H7 (cell line): ENCODE measurements at regions not wholly inside any gene's neighbourhood (a gene's known extent, or its start where the extent isn't known, plus 50 kb on each side); places are given as distances from the start of the nearest gene placed in this dataset.
A peak's percentile ranks its signal among the peaks of the same experiment; 100 is the strongest.
"Not testable (repeated sequence)": the region's sequence is repeated elsewhere in the genome, so short reads cannot be mapped to it uniquely, and the experiment has no call there.

Experiments used
- DNase-seq: peaks from one replicate; pipeline ENCODE4 v3.0.0; 2012
- H3K27me3 ChIP-seq: 2 replicates; pipeline ENCODE4 v1.6.0; 2011; ENCODE audit warnings: mild to moderate bottlenecking, low read length; ENCODE audit not compliant: control insufficient read depth, insufficient read depth
- H3K36me3 ChIP-seq: replicated peaks from 2 replicates; pipeline ENCODE4 v1.5.1; 2011; ENCODE audit warnings: low read length; ENCODE audit not compliant: control insufficient read depth, insufficient read depth
- H3K4me3 ChIP-seq: 2 replicates; pipeline ENCODE4 v1.5.1; 2011; ENCODE audit warnings: low read depth, mild to moderate bottlenecking, control low read depth, low read length, moderate library complexity; ENCODE audit not compliant: insufficient read depth

DNA sequence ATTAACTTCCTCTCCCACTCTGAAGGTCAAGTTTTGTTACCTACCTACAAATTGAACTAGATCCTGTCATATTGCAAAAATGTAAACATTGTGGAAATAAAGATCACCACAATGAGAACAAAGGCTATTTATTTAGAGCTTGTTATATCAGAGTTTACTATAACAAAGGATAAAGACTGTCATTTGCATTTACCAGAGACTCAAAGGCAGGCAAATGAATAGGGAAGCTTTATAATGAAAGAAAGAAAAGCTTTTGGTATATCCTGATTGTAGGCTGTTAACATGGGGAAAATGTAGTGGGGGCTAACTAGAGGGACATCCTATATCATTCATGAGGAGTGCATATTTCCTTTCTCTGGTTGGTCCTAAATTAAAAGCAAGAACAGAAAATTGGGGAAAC, 403.5 kb upstream of the TYRP1 start:
- Histone ChIP-seq H3K4me3 (no peak overlapping the region), H3K27me3 (no peaks in the 10 kb centered on the region; the same call in 1 of the 2 replicates), H3K36me3 (no peaks in the 10 kb centered on the region)
- DNase-seq, result no peak

DNA sequence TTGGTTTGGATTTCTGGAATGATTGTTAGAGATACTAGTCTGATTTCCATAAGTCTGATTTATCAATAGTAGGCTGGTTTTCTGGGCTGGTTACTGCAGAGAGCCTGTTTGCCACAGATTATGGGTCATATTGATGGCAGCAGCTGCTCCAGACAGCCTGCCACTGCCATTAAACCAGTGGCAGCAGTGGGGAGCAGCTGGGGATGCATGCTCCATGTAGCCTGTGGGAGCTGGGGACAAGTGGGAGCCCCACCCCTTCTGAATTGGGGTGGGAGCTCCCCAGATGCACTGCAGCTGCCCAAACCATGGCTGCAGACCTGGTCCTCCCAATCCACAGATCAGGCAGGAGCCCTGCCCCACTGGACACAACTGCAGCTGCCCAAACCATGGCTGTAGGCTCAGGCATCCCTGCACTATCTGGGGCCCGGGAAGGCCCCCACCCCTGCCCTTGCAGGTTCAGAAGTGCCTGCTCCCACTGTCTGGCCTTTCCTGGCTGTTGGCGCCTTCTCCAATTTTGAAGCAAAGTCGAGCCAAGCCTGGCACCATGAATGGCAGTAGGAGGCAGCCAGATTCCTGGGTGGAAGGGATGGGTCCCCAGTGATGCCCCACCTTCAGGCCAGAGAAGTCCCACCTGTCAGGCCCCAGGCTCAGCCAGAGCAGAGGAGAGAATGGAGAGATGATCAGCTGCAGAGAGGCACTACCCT, 402.9 kb upstream of the TYRP1 start:
- H3K4me3 ChIP-seq, result no peak overlapping the region
- no peaks in the 10 kb centered on the region; the same call in 1 of the 2 replicates for H3K27me3 ChIP-seq
- no peaks in the 10 kb centered on the region for H3K36me3 ChIP-seq
- DNase-seq, result no peak

DNA sequence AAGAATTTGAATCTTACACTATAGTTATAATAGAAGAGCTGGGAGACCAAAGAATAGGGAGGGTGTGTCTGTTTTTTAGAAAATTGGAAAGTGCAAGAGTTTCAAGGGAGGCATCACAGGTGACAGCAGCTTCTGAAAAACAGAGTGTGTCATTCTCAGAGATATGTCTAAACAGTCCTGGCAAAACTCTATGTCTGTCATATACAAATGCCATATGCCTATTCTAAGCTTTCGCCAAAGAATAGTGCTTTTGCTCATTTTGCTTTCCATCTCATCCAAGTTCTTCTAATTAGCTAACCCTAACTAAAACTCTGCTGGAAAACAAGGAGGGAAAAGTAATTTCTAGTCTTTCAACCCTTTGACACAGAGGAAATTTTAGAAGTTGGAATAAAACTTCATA, 388.0 kb upstream of the TYRP1 start:
- no peaks in the 10 kb centered on the region for H3K27me3 ChIP-seq
- H3K36me3 ChIP-seq, result no peaks in the 10 kb centered on the region
- no peak for DNase-seq
- H3K4me3 ChIP-seq, result no peak overlapping the region

DNA sequence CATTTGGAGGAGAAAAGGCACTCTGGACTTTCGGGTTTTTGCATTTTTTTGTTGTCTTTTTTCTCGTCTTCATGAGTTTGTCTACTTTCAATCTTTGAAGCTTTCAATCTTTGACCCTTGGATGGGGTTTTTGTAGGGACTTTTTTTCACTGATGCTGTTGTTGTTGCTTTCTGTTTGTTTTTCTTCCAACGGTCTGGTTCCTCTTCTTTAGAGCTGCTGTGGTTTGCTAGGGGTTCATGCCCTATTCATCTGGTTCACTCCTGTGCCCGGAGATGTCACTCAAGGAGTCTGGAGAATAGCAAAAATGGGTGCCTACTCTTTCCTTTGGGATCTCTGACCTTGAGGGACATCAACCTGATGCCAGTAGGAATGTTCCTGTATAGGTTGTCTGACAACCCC, 378.6 kb upstream of the TYRP1 start:
- no peak for DNase-seq
- H3K4me3 ChIP-seq, result no peak overlapping the region

DNA sequence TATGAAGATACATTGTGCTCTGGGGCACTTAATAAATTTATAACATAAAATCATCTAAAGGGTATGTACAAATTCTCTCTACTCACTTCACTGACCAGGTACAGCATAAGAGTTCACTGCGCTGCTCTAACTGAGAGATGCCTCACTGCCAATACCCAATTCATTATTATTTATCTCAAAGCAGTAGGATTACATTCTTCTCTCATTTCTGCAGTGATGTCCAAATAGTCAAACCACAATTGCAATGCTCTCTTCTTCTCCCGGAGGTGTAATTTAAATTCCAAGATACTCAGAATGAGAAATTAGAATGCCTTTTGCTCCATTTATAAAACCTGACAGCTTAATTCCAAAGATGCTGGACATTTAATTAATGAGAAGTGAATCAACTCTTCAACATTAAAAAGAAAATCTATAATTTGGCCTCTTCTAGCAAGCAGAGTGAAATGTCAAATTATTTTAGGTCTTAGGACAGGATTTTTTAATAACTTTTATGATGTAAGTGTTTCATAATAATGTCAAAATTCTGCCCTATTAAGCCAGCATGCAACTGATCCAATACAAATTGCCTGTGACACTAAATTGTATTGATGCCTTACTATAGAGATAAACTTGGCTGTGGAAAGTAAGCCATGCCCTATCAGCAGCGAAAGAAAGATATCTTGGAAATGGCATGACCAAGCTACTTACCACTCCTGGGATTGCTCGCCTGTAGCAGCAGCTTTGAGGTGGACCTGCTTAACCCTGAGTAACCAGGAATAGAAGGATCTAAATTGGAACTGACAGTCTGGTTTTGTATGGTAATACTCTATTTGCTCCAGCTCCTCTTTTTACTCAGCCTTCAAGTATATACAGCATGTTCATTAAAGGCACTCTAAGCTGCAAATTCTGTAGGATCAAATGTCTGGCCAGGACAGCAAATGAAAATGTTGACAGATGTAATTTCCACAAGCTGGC, 374.2 kb upstream of the TYRP1 start:
- no peaks in the 10 kb centered on the region for H3K36me3 ChIP-seq
- no peak for DNase-seq
- no peak overlapping the region for H3K4me3 ChIP-seq
- H3K27me3 ChIP-seq, result no peaks in the 10 kb centered on the region

More for the DNA sequence above, 378.6 kb upstream of the TYRP1 start:
- Histone ChIP-seq H3K36me3 (no peaks in the 10 kb centered on the region), H3K27me3 (no peaks in the 10 kb centered on the region)

DNA sequence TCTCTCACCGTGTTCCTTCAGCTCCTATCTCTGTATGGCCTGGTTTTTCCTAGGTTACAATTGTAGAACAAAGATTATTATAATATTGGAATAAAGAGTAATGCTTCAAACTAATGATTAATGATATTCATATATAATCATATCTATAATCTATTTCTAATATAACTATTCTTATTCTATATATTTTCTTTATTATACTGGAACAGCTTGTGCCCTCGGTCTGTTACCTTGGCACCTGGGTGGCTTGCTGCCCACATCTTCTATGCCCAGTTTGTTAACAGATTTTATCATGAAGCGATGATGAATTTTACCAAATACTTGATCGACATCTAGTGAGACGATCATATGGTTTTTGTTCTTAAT, 363.6 kb upstream of the TYRP1 start:
- no peak overlapping the region for H3K4me3 ChIP-seq
- H3K27me3 ChIP-seq, result no peaks in the 10 kb centered on the region
- DNase-seq, result no peak
- no peaks in the 10 kb centered on the region for H3K36me3 ChIP-seq

DNA sequence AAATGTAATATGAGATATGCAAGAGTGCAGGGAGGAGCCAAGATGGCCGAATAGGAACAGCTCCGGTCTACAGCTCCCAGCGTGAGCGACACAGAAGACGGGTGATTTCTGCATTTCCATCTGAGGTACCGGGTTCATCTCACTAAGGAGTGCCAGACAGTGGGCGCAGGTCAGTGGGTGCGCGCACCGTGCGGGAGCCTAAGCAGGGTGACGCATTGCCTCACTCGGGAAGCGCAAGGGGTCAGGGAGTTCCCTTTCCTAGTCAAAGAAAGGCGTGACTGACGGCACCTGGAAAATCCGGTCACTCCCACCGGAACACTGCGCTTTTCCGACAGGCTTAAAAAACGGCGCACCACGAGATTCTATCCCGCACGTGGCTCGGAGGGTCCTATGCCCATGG, 359.2 kb upstream of the TYRP1 start:
- H3K4me3 ChIP-seq, DNase-seq, H3K27me3 ChIP-seq, H3K36me3 ChIP-seq: not testable (repeated sequence)

DNA sequence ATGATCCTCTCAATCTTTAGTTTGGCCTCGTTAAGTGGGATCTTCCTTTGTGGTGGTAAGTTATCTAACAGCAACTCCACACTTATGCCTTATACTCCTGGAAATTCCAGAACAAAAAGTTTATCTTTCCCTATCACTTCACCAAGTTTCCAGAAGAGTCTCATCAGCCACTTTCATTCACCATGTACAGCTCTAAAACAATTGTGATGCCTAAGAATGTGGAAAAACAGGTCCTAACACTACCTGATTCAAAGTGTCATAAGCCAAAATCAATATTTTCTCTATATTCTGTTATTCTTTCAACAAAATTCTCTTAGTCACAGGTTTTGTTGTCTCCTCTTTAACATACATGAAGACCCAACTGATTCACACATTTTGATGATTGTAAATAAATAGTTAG, 342.4 kb upstream of the TYRP1 start:
- no peak overlapping the region for H3K4me3 ChIP-seq
- DNase-seq, result no peak
- no peaks in the 10 kb centered on the region for H3K36me3 ChIP-seq
- H3K27me3 ChIP-seq, result no peaks in the 10 kb centered on the region

DNA sequence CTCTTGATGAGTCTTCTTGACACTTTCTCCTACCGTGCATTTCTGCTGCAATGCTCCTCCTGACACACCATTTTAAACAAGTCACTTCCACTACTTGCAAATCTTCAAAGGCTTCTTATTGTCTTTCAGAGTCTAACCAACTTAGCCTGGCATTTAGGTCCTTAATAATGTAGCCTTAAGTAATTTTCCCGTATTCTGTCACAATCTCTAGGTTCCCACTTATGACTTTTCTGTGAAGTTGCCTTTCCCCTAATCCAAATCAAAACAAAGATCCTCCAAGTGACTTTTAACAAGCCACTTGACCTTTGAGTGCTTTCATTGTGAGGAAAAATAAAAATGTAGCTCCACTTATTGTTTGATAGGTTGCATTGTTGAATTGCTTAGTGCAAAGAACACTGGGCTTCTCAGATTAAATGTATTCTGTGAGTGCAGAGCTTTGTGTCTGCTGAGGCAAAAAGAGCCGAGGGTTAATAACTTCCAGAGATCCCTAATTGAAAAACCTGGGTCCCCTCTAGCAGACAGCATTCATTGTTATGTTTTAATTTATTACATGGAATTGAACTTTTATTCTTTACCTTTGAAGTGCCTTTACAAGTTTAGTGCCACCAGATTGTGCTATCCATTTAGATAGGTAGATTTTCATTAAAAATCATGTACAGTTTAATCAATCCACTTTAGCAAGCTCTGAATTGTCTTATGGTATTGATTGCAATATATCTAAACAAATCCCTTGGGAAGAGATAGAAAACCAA, 341.7 kb upstream of the TYRP1 start:
- H3K36me3 ChIP-seq, result no peaks in the 10 kb centered on the region
- H3K27me3 ChIP-seq, result no peaks in the 10 kb centered on the region
- no peak overlapping the region for H3K4me3 ChIP-seq
- DNase-seq, result no peak

DNA sequence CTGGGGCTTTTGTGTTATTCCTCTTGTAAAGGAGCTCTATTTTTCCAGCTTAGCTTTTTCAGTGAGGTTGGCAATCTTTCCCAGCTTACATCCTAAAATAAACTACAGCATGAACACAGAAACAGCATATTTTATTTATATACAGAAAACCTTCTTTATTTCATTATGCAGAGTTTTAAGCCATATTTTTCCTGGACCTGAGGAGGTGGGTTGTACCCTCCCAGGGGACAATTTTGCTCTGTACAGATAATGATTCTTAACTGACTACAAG, 341.2 kb upstream of the TYRP1 start:
- H3K27me3 ChIP-seq, result no peaks in the 10 kb centered on the region
- no peak overlapping the region for H3K4me3 ChIP-seq
- no peak for DNase-seq
- H3K36me3 ChIP-seq, result no peaks in the 10 kb centered on the region

DNA sequence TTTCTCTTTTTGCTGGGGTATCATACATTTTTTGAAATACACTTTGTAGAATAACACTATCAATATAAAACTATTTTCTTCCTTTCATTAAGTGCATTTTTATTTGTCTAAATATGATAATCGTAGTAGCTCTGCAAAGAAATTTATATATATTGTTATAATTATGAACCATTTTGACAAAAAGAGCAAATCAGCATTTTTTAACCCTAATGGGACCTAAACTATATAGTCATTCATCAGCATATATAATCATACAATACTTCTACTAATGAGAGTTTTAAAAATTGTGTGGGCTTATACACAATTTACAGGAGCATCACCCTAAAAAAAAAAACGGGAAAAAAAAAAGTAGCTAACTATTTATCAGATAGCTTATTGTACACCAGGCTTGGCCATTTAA, 329.7 kb upstream of the TYRP1 start:
- Histone ChIP-seq H3K36me3 (no peaks in the 10 kb centered on the region), H3K4me3 (no peak overlapping the region), H3K27me3 (no peaks in the 10 kb centered on the region)
- DNase-seq, result no peak

DNA sequence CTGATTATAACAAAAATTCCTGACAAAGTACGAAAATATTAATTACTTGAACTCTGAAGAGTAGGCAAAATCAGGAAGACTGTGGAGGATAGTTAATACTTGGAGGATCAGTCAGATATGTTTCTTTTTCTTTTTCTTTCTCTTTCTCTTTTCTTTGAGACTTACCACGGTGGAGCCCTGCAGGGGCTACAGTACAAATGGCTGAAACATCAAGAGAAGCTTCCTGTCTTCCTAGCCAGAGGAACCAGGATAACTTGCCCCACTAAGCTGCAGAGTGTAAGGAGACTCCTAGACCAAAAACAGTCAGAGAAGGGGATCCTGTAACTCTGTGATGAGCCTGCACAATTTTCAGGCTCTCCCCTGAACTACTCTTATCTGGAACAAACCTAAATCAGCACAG, 324.6 kb upstream of the TYRP1 start:
- H3K27me3 ChIP-seq, result no peaks in the 10 kb centered on the region
- no peak overlapping the region for H3K4me3 ChIP-seq
- peak; percentile 1 for DNase-seq
- H3K36me3 ChIP-seq, result no peaks in the 10 kb centered on the region

DNA sequence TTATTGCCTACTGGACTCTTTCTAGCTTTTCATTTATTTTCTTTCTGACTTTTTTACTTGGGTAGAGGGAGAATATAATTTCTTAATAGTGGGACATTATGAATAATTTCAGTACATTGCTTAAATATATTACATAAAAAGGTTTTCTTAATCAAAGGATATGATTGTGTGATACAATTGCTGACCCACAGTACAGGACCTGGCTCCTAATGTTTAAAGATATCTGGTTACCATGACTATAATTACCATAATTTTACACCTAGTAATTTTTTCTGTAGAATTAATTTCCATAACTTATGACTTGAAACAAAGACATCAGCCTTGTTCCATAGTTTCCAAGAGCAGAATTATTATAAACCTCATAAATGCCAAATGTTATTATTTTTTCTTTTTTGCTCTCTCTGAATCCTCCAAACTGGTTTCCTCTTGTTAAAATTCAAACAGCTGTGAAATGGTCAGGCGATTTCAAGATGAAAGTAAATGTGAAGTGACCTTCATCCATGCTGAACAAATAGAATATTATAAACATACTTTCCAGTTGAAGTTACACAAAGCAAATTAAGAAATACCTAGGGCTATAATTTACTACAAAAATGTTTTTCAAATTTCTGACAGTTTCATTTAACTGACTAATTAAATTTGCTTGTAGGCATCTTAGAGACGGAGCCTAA, 301.2 kb upstream of the TYRP1 start:
- no peak for DNase-seq
- Histone ChIP-seq H3K4me3 (no peak overlapping the region), H3K36me3 (no peaks in the 10 kb centered on the region), H3K27me3 (no peaks in the 10 kb centered on the region)

DNA sequence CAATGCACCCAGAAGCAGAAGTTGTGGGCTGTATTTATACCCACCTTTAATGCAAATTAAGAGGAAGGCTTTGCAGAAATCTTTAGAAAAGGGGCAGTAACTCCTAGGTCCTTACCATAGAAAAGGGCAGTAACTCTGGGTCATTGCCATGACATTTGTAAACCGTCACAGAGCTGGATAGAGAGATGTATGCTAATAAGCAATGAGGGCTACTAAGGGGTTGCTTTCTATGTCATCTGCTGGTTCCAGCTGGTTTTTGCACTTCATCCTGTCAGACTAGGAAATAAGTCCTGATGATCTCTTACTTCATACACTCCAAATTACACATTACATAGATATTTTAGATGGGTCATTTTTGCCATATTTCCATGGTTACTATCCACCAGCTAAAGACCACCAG, 299.1 kb upstream of the TYRP1 start:
- Histone ChIP-seq H3K36me3 (no peaks in the 10 kb centered on the region), H3K4me3 (no peak overlapping the region), H3K27me3 (no peaks in the 10 kb centered on the region)
- no peak for DNase-seq
